H1 (cell line): ENCODE measurements at regions not wholly inside any gene's neighbourhood (a gene's known extent, or its start where the extent isn't known, plus 50 kb on each side); places are given as distances from the start of the nearest gene placed in this dataset.

Experiments used
- CTCF ChIA-PET: fragments of 300-600 bp; sonication (Branson Sonifier 250); formaldehyde crosslinking; loops from one replicate; lab custom pipeline; 2021; ENCODE audit not compliant: partially characterized antibody; lab: Charles Lee
- POLR2A ChIA-PET: fragments of 300-600 bp; sonication (Branson Sonifier 250); formaldehyde crosslinking; loops from one replicate; lab custom pipeline; 2021; ENCODE audit warnings: inconsistent platforms; ENCODE audit not compliant: partially characterized antibody; lab: Charles Lee
- DNase-seq, 2 experiments: peaks; one replicate each; pipeline versions ENCODE4 v3.0.0 to v3.0.0-alpha.2; 2010 to 2022; ENCODE audit warnings: low spot score in 2 of 2, low read depth in 1 of 2, mixed read lengths in 1 of 2
- FAIRE-seq: peaks from 2 replicates; lab custom pipeline; 2011; peaks lifted over from hg19 to GRCh38; lab: Jason Lieb, UNC
- H2AFZ ChIP-seq: 2 replicates; pipeline ENCODE4 v1.8.1; 2012; ENCODE audit warnings: low read length, inconsistent platforms
- H2AK5ac ChIP-seq: 2 replicates; pipeline ENCODE4 v1.6.1; 2013; ENCODE audit warnings: low read depth, low read length
- H2BK120ac ChIP-seq: replicated peaks from 2 replicates; pipeline ENCODE3; 2013; ENCODE audit warnings: low read depth, low read length, inconsistent platforms
- H2BK12ac ChIP-seq: 2 replicates; pipeline ENCODE4 v1.6.1; 2013; ENCODE audit warnings: low read depth, low read length
- H2BK15ac ChIP-seq: 2 replicates; pipeline ENCODE4 v1.6.1; 2013; ENCODE audit warnings: low read length
- H2BK20ac ChIP-seq: 2 replicates; pipeline ENCODE4 v1.6.1; 2013; ENCODE audit warnings: low read length
- H2BK5ac ChIP-seq: 2 replicates; pipeline ENCODE4 v1.6.1; 2013; ENCODE audit warnings: low read depth, low read length
- H3K14ac ChIP-seq: 2 replicates; pipeline ENCODE4 v1.6.1; 2013; ENCODE audit warnings: inconsistent platforms; ENCODE audit not compliant: insufficient read length
- H3K18ac ChIP-seq: 2 replicates; pipeline ENCODE4 v1.6.1; 2013; ENCODE audit warnings: low read length; ENCODE audit errors: extremely low read depth
- H3K23ac ChIP-seq: 2 replicates; pipeline ENCODE4 v1.6.1; 2013; ENCODE audit warnings: inconsistent platforms; ENCODE audit not compliant: insufficient read length
- H3K23me2 ChIP-seq: 2 replicates; pipeline ENCODE4 v1.6.1; 2013; ENCODE audit warnings: low read depth, low read length
- H3K27ac ChIP-seq: 2 replicates; pipeline ENCODE4 v1.6.1; 2011; ENCODE audit warnings: low read depth, low read length, inconsistent platforms
- H3K27me3 ChIP-seq, 4 experiments: replicated peaks in 1 of 4; 1 replicate in 1 of 4; 2 replicates in 3 of 4; pipeline versions ENCODE4 v1.6.1 to v1.8.1; 2011 to 2013; ENCODE audit warnings: low read length in 3 of 4, mild to moderate bottlenecking in 3 of 4, inconsistent platforms in 2 of 4, mixed read lengths in 2 of 4, moderate library complexity in 1 of 4; ENCODE audit not compliant: control insufficient read depth in 3 of 4, insufficient read depth in 3 of 4; ENCODE audit errors: extremely low read depth in 1 of 4
- H3K36me3 ChIP-seq, 4 experiments: 2 replicates each; pipeline versions ENCODE4 v1.6.1 to v1.8.1; 2011 to 2013; ENCODE audit warnings: mild to moderate bottlenecking in 4 of 4, low read length in 3 of 4, moderate library complexity in 2 of 4, control low read depth in 1 of 4, inconsistent platforms in 1 of 4; ENCODE audit not compliant: insufficient read depth in 4 of 4, control insufficient read depth in 2 of 4
- H3K4ac ChIP-seq: replicated peaks from 2 replicates; pipeline ENCODE3; 2013; ENCODE audit warnings: low read length, low read depth, mixed read lengths, inconsistent platforms; ENCODE audit not compliant: insufficient read length
- H3K4me1 ChIP-seq, 4 experiments: replicated peaks in 1 of 4; 1 replicate in 1 of 4; 2 replicates in 3 of 4; pipeline versions ENCODE4 v1.6.1 to v1.8.1; 2011 to 2013; ENCODE audit warnings: low read length in 3 of 4, inconsistent platforms in 2 of 4, mixed read lengths in 1 of 4; ENCODE audit not compliant: insufficient read depth in 4 of 4, control insufficient read depth in 3 of 4
- H3K4me2 ChIP-seq, 2 experiments: 2 replicates each; pipeline versions ENCODE4 v1.6.1 to v1.8.1; 2011 to 2013; ENCODE audit warnings: low read depth in 2 of 2, low read length in 2 of 2, control low read depth in 1 of 2, inconsistent platforms in 1 of 2, mild to moderate bottlenecking in 1 of 2; ENCODE audit not compliant: insufficient read depth in 1 of 2
- H3K4me3 ChIP-seq, 4 experiments: fragments of 200-600, 300-600 bp in 1 of 4; sonication (generic), shearing (Covaris generic), sonication (Bioruptor Twin) in 1 of 4; 2 replicates each; pipeline versions ENCODE4 v1.5.1 to v1.8.1; 2011 to 2016; ENCODE audit warnings: low read length in 4 of 4, low read depth in 3 of 4, control low read depth in 2 of 4, inconsistent platforms in 2 of 4, mild to moderate bottlenecking in 2 of 4, mixed read lengths in 1 of 4, moderate library complexity in 1 of 4; ENCODE audit not compliant: insufficient read depth in 2 of 4; ENCODE audit errors: extremely low read depth in 1 of 4
- H3K56ac ChIP-seq: replicated peaks from 2 replicates; pipeline ENCODE3; 2013; ENCODE audit warnings: low read depth, mild to moderate bottlenecking, mixed read lengths, low read length, inconsistent platforms; ENCODE audit not compliant: insufficient read length
- H3K79me1 ChIP-seq: 2 replicates; pipeline ENCODE4 v1.6.1; 2013; ENCODE audit warnings: low read depth, low read length, control low read depth
- H3K79me2 ChIP-seq, 2 experiments: 2 replicates each; pipeline versions ENCODE4 v1.6.1 to v1.8.1; 2012 to 2013; ENCODE audit warnings: low read length in 2 of 2, mild to moderate bottlenecking in 2 of 2, inconsistent platforms in 1 of 2; ENCODE audit not compliant: insufficient read depth in 2 of 2, control insufficient read depth in 1 of 2
- H3K9ac ChIP-seq, 4 experiments: replicated peaks in 1 of 4; 1 replicate in 1 of 4; 2 replicates in 3 of 4; pipeline versions ENCODE4 v1.6.1 to v1.8.1; 2011 to 2013; ENCODE audit warnings: low read depth in 3 of 4, low read length in 3 of 4, control low read depth in 2 of 4, mild to moderate bottlenecking in 2 of 4, moderate library complexity in 2 of 4, inconsistent platforms in 1 of 4; ENCODE audit errors: extremely low read depth in 1 of 4
- H3K9me3 ChIP-seq, 2 experiments: 2 replicates each; pipeline versions ENCODE4 v1.6.1 to v1.8.1; 2012 to 2013; ENCODE audit warnings: mild to moderate bottlenecking in 2 of 2, moderate library complexity in 2 of 2, control low read depth in 1 of 2, inconsistent platforms in 1 of 2, low read depth in 1 of 2, low read length in 1 of 2, mixed read lengths in 1 of 2; ENCODE audit not compliant: insufficient read depth in 2 of 2
- H4K20me1 ChIP-seq, 2 experiments: replicated peaks in 1 of 2; 2 replicates each; pipeline versions ENCODE3 to v1.8.1; 2011 to 2013; ENCODE audit warnings: inconsistent platforms in 2 of 2, low read length in 2 of 2, mild to moderate bottlenecking in 1 of 2; ENCODE audit not compliant: insufficient read depth in 2 of 2, control insufficient read depth in 1 of 2
- H4K5ac ChIP-seq: 2 replicates; pipeline ENCODE4 v1.6.1; 2013; ENCODE audit warnings: low read length, low read depth, mixed read lengths, inconsistent platforms; ENCODE audit not compliant: insufficient read length
- H4K8ac ChIP-seq: 2 replicates; pipeline ENCODE4 v1.8.0; 2013; ENCODE audit warnings: mild to moderate bottlenecking, moderate library complexity, low read length, inconsistent platforms; ENCODE audit not compliant: insufficient read depth; ENCODE audit errors: extremely low read depth
- H4K91ac ChIP-seq: replicated peaks from 2 replicates; pipeline ENCODE3; 2013; ENCODE audit warnings: low read length, mixed read lengths, inconsistent platforms; ENCODE audit not compliant: insufficient read length
- KDM1A ChIP-seq: fragments of 200-600, 300-600 bp; sonication (generic); IDR thresholded peaks from 2 replicates; pipeline ENCODE4 v1.7.1; 2016; ENCODE audit warnings: mild to moderate bottlenecking, low read length, borderline replicate concordance
- KDM4A ChIP-seq: IDR thresholded peaks from one replicate; pipeline ENCODE4 v1.7.1; 2012; ENCODE audit warnings: low read depth, mild to moderate bottlenecking, moderate library complexity, low read length, inconsistent platforms; ENCODE audit not compliant: severe bottlenecking
- POLR2A ChIP-seq, 2 experiments: IDR thresholded peaks; 1 replicate in 1 of 2; 2 replicates in 1 of 2; pipeline ENCODE4 v1.6.1; 2011; ENCODE audit warnings: low read depth in 2 of 2, low read length in 2 of 2, mild to moderate bottlenecking in 2 of 2; ENCODE audit errors: control extremely low read depth in 1 of 2
- SAP30 ChIP-seq: fragments of 300-600 bp; sonication (generic); IDR thresholded peaks from 2 replicates; pipeline ENCODE4 v1.7.1; 2012; ENCODE audit warnings: low read length, moderate library complexity, mild to moderate bottlenecking, inconsistent platforms; ENCODE audit not compliant: insufficient read depth, insufficient replicate concordance
- SP2 ChIP-seq: IDR thresholded peaks from 2 replicates; pipeline ENCODE4 v1.6.1; 2012; ENCODE audit warnings: mild to moderate bottlenecking, low read length, inconsistent platforms
- TAF1 ChIP-seq: IDR thresholded peaks from 2 replicates; pipeline ENCODE4 v1.6.1; 2011; ENCODE audit warnings: mild to moderate bottlenecking, low read depth, low read length
- TCF12 ChIP-seq: IDR thresholded peaks from 2 replicates; pipeline ENCODE4 v1.6.1; 2011; ENCODE audit warnings: low read depth, mild to moderate bottlenecking, low read length
- YY1 ChIP-seq: IDR thresholded peaks from 2 replicates; pipeline ENCODE4 v1.6.1; 2011; ENCODE audit warnings: low read depth, mild to moderate bottlenecking, low read length
- WGBS, 2 experiments: shearing (Covaris generic) in 1 of 2; methylation state at CpG; one replicate each; pipeline versions ENCODE4 v1.1.6 to v1.1.7; 2013 to 2015; ENCODE audit warnings: low lambda C conversion rate in 2 of 2, mixed read lengths in 2 of 2, inconsistent platforms in 1 of 2, low coverage in 1 of 2, missing lambda C conversion rate in 1 of 2; ENCODE audit not compliant: insufficient replicate concordance in 2 of 2, insufficient coverage in 1 of 2, insufficient read length in 1 of 2; ENCODE audit errors: extremely low coverage in 1 of 2, missing lambda C conversion rate in 1 of 2; 5-methylcytosine and 5-hydroxymethylcytosine counted together
- TF ChIP-seq, protein P1 (sequence below): IDR thresholded peaks from 2 replicates; pipeline ENCODE4 v1.6.1; 2011; ENCODE audit warnings: low read length, improper control_type of control experiment

DNA sequence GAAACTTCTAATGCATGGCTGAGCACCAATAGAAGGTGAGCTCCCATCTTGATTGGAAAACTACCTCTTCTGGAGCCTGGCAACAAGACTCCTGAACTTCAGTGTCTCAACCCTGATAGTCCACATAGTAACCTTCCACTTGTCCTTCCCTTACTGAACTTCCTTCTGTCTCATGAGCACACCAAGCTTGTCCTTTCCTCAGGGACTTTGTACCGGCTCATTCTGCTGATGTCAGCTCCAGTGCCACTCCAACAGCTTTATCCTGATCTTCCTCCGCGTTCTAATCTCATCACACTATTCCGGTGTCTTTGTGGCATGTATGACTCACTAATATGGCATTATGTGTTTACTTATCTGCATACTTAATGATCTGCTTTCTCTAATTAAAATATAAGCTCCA, 862.0 kb upstream of the ID2 start (continued):
- no peak for TF ChIP-seq YY1

DNA sequence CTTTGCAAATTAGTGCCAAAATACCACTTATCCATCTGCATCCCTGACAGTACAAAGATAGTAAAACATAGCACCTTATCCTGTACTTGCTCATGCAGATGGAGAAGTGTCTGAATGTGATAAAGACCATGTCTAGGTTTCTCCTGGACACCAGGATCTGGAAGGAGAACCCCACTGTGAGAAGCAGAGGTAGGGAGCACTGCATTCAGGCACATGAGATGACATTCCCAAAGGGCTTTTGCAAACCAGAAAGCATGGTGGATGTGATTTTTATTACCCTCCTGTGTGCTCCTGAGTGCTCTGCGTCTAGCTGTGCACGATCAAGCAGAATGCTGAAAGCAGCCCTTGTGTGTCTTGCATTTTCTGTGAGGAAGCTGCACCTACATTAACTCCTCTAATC, 857.6 kb upstream of the ID2 start:
- CTCF ChIA-PET = no interaction called here
- Histone ChIP-seq H2BK12ac (no peak overlapping the region; the same call in 1 of the 2 replicates), H3K18ac (no peak overlapping the region)
- no peak for TF ChIP-seq POLR2A (IDR thresholded peaks at IDR 0.05; ENCODE audit: control extremely low read depth in 1 of 2, low read depth in 2 of 2, low read length in 2 of 2)
- TF ChIP-seq, protein P1, sequence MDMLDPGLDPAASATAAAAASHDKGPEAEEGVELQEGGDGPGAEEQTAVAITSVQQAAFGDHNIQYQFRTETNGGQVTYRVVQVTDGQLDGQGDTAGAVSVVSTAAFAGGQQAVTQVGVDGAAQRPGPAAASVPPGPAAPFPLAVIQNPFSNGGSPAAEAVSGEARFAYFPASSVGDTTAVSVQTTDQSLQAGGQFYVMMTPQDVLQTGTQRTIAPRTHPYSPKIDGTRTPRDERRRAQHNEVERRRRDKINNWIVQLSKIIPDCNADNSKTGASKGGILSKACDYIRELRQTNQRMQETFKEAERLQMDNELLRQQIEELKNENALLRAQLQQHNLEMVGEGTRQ = no peak
- no peak for TF ChIP-seq TAF1
- no peak for TF ChIP-seq TCF12
- no peak for TF ChIP-seq SAP30
- TF ChIP-seq KDM4A = no peak
- no peak for TF ChIP-seq KDM1A
- TF ChIP-seq SP2 = no peak

More for the DNA sequence above, 857.6 kb upstream of the ID2 start:
- Histone ChIP-seq H2BK15ac (no peak overlapping the region), H4K20me1 (no peaks in the 10 kb centered on the region), H3K4ac (no peak overlapping the region), H2AFZ (no peak overlapping the region; the same call in 1 of the 2 replicates), H3K14ac (no peak overlapping the region), H2BK5ac (no peak overlapping the region), H3K23ac (no peak overlapping the region), H2BK120ac (no peak overlapping the region), H3K23me2 (no peaks in the 10 kb centered on the region), H3K9me3 (no peaks in the 10 kb centered on the region), H4K91ac (no peak overlapping the region), H3K4me2 (no peak overlapping the region), H2AK5ac (no peak overlapping the region), H3K27me3 (peaks cover 0 to 4% (median 0%) of the 10 kb centered on the region in 4 experiments; a peak in 1 of 7 replicates), H3K79me1 (no peaks in the 10 kb centered on the region), H3K4me1 (no peaks in the 10 kb centered on the region), H3K9ac (no peak overlapping the region), H3K27ac (no peak overlapping the region), H4K8ac (no peak overlapping the region), H3K4me3 (no peak overlapping the region), H3K79me2 (no peaks in the 10 kb centered on the region), H3K36me3 (no peaks in the 10 kb centered on the region), H2BK20ac (no peak overlapping the region; the same call in 1 of the 2 replicates), H3K56ac (no peak overlapping the region), H4K5ac (no peak overlapping the region)
- POLR2A ChIA-PET = no interaction called here
- FAIRE-seq = no peak
- WGBS, 2 experiments = 64% methylated on average over 2 of the region's 2 CpGs; no CpG with 5 or more reads in 1 of the 2 experiments
- no peak for DNase-seq
